GM23338 (cell line): ENCODE measurements at regions not wholly inside any gene's neighbourhood (a gene's known extent, or its start where the extent isn't known, plus 50 kb on each side); places are given as distances from the start of the nearest gene placed in this dataset.
A peak's percentile ranks its signal among the peaks of the same experiment; 100 is the strongest.

Source experiments
- ATAC-seq: fragments of 200-7000 bp; cut with Tn5 transposase; 3 replicates; pipeline ENCODE4 v1.9.1; 2020
- DNase-seq: peaks from one replicate; pipeline ENCODE4 v3.0.0-alpha.2; 2015; ENCODE audit warnings: low spot score
- H2AFZ ChIP-seq: fragments of 200-600 bp; sonication (generic); 2 replicates; pipeline ENCODE4 v1.8.0; 2016; ENCODE audit warnings: antibody characterized with exemption, mild to moderate bottlenecking, moderate library complexity
- H3F3A ChIP-seq: fragments of 200-600 bp; sonication (generic); replicated peaks from 2 replicates; pipeline ENCODE4 v1.8.0; 2017; ENCODE audit warnings: antibody characterized with exemption, mixed run types, low read depth
- H3K27ac ChIP-seq: fragments of 200-600 bp; sonication (generic); 2 replicates; pipeline ENCODE4 v1.6.1; 2016; ENCODE audit warnings: low read depth
- H3K27me3 ChIP-seq: fragments of 200-600 bp; sonication (generic); 2 replicates; pipeline ENCODE4 v1.8.0; 2016; ENCODE audit warnings: mild to moderate bottlenecking, mixed run types, moderate library complexity; ENCODE audit not compliant: insufficient read depth
- H3K36me3 ChIP-seq: fragments of 200-600 bp; sonication (generic); 2 replicates; pipeline ENCODE4 v1.8.0; 2016; ENCODE audit warnings: mild to moderate bottlenecking; ENCODE audit not compliant: insufficient read depth
- H3K4me1 ChIP-seq: fragments of 200-600 bp; sonication (generic); 2 replicates; pipeline ENCODE4 v1.8.0; 2016; ENCODE audit warnings: mild to moderate bottlenecking, moderate library complexity; ENCODE audit not compliant: insufficient read depth
- H3K4me2 ChIP-seq: fragments of 200-600 bp; sonication (generic); 2 replicates; pipeline ENCODE4 v1.7.1; 2017; ENCODE audit warnings: mixed run types
- H3K4me3 ChIP-seq: fragments of 200-600 bp; sonication (generic); 2 replicates; pipeline ENCODE4 v1.6.1; 2016; ENCODE audit warnings: mixed run types
- H3K79me2 ChIP-seq: fragments of 200-600 bp; sonication (generic); replicated peaks from 2 replicates; pipeline ENCODE4 v1.8.0; 2017; ENCODE audit warnings: mild to moderate bottlenecking; ENCODE audit not compliant: insufficient read depth
- H3K9me2 ChIP-seq: fragments of 200-600 bp; sonication (generic); 2 replicates; pipeline ENCODE4 v1.8.0; 2017; ENCODE audit not compliant: insufficient read depth
- H4K20me1 ChIP-seq: fragments of 200-600 bp; sonication (generic); replicated peaks from 2 replicates; pipeline ENCODE4 v1.8.0; 2017; ENCODE audit warnings: mild to moderate bottlenecking; ENCODE audit not compliant: insufficient read depth
- H3K27ac Mint-ChIP-seq: 2 replicates; pipeline ENCODE4 v1.8.0; 2020; ENCODE audit warnings: inconsistent platforms, mild to moderate bottlenecking, moderate library complexity, mixed read lengths
- H3K27me3 Mint-ChIP-seq: 3 replicates; pipeline ENCODE4 v1.8.0; 2022; ENCODE audit warnings: low read depth, mild to moderate bottlenecking, moderate library complexity, mixed read lengths, inconsistent platforms; ENCODE audit not compliant: insufficient read depth, poor library complexity
- H3K36me3 Mint-ChIP-seq: 3 replicates; pipeline ENCODE4 v1.8.0; 2021; ENCODE audit warnings: low read depth, mild to moderate bottlenecking, inconsistent platforms, moderate library complexity, mixed read lengths
- H3K4me1 Mint-ChIP-seq: 3 replicates; pipeline ENCODE4 v1.8.0; 2020; ENCODE audit warnings: mild to moderate bottlenecking, inconsistent platforms, mixed read lengths
- H3K4me3 Mint-ChIP-seq: 3 replicates; pipeline ENCODE4 v1.8.0; 2021; ENCODE audit warnings: moderate library complexity, mild to moderate bottlenecking, inconsistent platforms, mixed read lengths
- H3K9me3 Mint-ChIP-seq: 3 replicates; pipeline ENCODE4 v1.8.0; 2020; ENCODE audit warnings: moderate library complexity, mild to moderate bottlenecking, inconsistent platforms, mixed read lengths
- CREB1 ChIP-seq: fragments of 250-450 bp; sonication (Bioruptor Pico); IDR thresholded peaks from 2 replicates; pipeline ENCODE4 v1.5.0; 2020; ENCODE audit warnings: low read depth, mild to moderate bottlenecking, moderate library complexity
- CTCF ChIP-seq, 2 experiments: fragments of 200-600 bp in 1 of 2; sonication (generic) in 1 of 2; conservative IDR thresholded peaks; 2 replicates each; pipeline versions ENCODE4 v1.5.1 to v1.6.1; 2016 to 2017; ENCODE audit warnings: antibody characterized with exemption in 2 of 2, low read depth in 2 of 2, mild to moderate bottlenecking in 2 of 2, moderate library complexity in 1 of 2
- ETS1 ChIP-seq: IDR thresholded peaks from 2 replicates; pipeline ENCODE4 v1.6.1; 2016; ENCODE audit warnings: antibody characterized with exemption
- POLR2AphosphoS5 ChIP-seq: IDR thresholded peaks from 2 replicates; pipeline ENCODE4 v1.6.1; 2016; ENCODE audit warnings: antibody characterized with exemption, low read depth

- no peaks in the 10 kb centered on the region for H3K9me3 Mint-ChIP-seq
- ATAC-seq = no peak
- H3K27ac Mint-ChIP-seq = 0 out of 2 replicates have a peak overlapping the region, but pooled peaks have one; percentile 13
- no peaks in the 10 kb centered on the region for H3K36me3 Mint-ChIP-seq
- DNase-seq = no peak
- peaks cover 14% of the 10 kb centered on the region for H3K4me1 ChIP-seq
- no peaks in the 10 kb centered on the region for H3K36me3 ChIP-seq
- no peak overlapping the region for H2AFZ ChIP-seq
- no peaks in the 10 kb centered on the region for H3K79me2 ChIP-seq
- H3K4me3 Mint-ChIP-seq = no peak overlapping the region
- no peaks in the 10 kb centered on the region for H4K20me1 ChIP-seq
- no peak overlapping the region for H3K27ac ChIP-seq
- no peak overlapping the region for H3K4me2 ChIP-seq
- H3F3A ChIP-seq = no peaks in the 10 kb centered on the region
- H3K27me3 ChIP-seq = no peaks in the 10 kb centered on the region
- peaks cover 17% of the 10 kb centered on the region; the same call in 2 of the 3 replicates for H3K4me1 Mint-ChIP-seq
- no peaks in the 10 kb centered on the region for H3K27me3 Mint-ChIP-seq
- H3K9me2 ChIP-seq = no peaks in the 10 kb centered on the region
- no peak for TF ChIP-seq CTCF (conservative IDR thresholded peaks at IDR 0.05; ENCODE audit: low read depth in 2 of 2)
- TF ChIP-seq ETS1 = no peak
- TF ChIP-seq POLR2AphosphoS5 = no peak
- H3K4me3 ChIP-seq = no peak overlapping the region
Observed at GRCh38 chr4:111043286-111043685, 420.4 kb upstream of the PITX2 start.

- no peaks in the 10 kb centered on the region for H4K20me1 ChIP-seq
- H3K4me2 ChIP-seq = no peak overlapping the region
- H3K36me3 Mint-ChIP-seq = peaks cover 1% of the 10 kb centered on the region; the same call in 1 of the 3 replicates
- H3K27me3 ChIP-seq = no peaks in the 10 kb centered on the region
- TF ChIP-seq CTCF (conservative IDR thresholded peaks at IDR 0.05; ENCODE audit: low read depth in 2 of 2) = peak in 1 of 2 experiments; percentile 60; a peak in 3 of 4 replicates
- no peak for TF ChIP-seq CREB1 (CRISPR knock-in tag)
- ATAC-seq = no peak
- H3K4me1 Mint-ChIP-seq = peaks cover 14% of the 10 kb centered on the region; the same call in 2 of the 3 replicates
- peaks cover 14% of the 10 kb centered on the region for H3K4me1 ChIP-seq
- H3K79me2 ChIP-seq = no peaks in the 10 kb centered on the region
- no peak overlapping the region for H3K4me3 Mint-ChIP-seq
- 0 out of 2 replicates have a peak, but pooled peaks cover 4% of the 10 kb centered on the region for H3K9me2 ChIP-seq
- H3F3A ChIP-seq = no peaks in the 10 kb centered on the region
- H3K27me3 Mint-ChIP-seq = no peaks in the 10 kb centered on the region
- H3K27ac Mint-ChIP-seq = no peak overlapping the region
- H3K36me3 ChIP-seq = no peaks in the 10 kb centered on the region
- no peak overlapping the region for H3K27ac ChIP-seq
- no peak overlapping the region for H2AFZ ChIP-seq
- DNase-seq = peak; percentile 38
- no peak overlapping the region for H3K4me3 ChIP-seq
- H3K9me3 Mint-ChIP-seq = peaks cover 3% of the 10 kb centered on the region; the same call in 2 of the 3 replicates
Observed at GRCh38 chr4:111045992-111046391, 423.1 kb upstream of the PITX2 start.
